OCI-LY1 (cell line): ENCODE measurements at regions not wholly inside any gene's neighbourhood (a gene's known extent, or its start where the extent isn't known, plus 50 kb on each side); places are given as distances from the start of the nearest gene placed in this dataset.

Experiments used
- EZH2 ChIP-seq: fragments of 200-600 bp; sonication (generic), shearing (Covaris generic); IDR thresholded peaks from 2 replicates; pipeline ENCODE4 v1.8.0; 2017; ENCODE audit warnings: borderline replicate concordance, mixed run types, mild to moderate bottlenecking, antibody characterized with exemption, low read length, moderate library complexity, mixed read lengths
- TF ChIP-seq, protein P1 (sequence below): fragments of 200-600 bp; sonication (generic), shearing (Covaris generic); IDR thresholded peaks from 2 replicates; pipeline ENCODE4 v1.5.1; 2017; ENCODE audit warnings: mild to moderate bottlenecking, antibody characterized with exemption, low read length, moderate library complexity, mixed read lengths

DNA sequence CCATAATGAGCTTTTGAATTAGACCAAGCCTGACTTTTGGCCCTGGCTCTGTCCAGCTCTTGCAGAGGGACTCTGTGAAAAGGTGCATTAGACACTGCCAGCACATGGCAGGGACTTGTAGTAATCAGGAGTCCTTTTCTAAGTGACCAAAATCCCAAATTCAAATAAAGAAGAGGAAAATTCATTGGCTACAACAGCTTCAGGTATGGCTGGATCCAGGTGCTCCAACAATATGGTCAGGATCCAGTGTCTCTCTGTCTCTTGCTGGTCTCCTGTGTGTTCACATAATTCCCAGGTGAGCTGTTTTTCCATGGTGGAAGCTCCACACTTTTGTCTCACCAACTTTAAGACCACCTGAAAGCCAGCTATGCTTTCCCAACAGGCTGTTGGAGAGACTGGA lies 358.8 kb upstream of the TNRC6C start:
- TF ChIP-seq, protein P1, sequence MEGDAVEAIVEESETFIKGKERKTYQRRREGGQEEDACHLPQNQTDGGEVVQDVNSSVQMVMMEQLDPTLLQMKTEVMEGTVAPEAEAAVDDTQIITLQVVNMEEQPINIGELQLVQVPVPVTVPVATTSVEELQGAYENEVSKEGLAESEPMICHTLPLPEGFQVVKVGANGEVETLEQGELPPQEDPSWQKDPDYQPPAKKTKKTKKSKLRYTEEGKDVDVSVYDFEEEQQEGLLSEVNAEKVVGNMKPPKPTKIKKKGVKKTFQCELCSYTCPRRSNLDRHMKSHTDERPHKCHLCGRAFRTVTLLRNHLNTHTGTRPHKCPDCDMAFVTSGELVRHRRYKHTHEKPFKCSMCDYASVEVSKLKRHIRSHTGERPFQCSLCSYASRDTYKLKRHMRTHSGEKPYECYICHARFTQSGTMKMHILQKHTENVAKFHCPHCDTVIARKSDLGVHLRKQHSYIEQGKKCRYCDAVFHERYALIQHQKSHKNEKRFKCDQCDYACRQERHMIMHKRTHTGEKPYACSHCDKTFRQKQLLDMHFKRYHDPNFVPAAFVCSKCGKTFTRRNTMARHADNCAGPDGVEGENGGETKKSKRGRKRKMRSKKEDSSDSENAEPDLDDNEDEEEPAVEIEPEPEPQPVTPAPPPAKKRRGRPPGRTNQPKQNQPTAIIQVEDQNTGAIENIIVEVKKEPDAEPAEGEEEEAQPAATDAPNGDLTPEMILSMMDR = no peak
- TF ChIP-seq EZH2 = no peak
